H1 (cell line): ENCODE measurements at regions not wholly inside any gene's neighbourhood (a gene's known extent, or its start where the extent isn't known, plus 50 kb on each side); places are given as distances from the start of the nearest gene placed in this dataset.

ENCODE experiments used
- CTCF ChIA-PET: fragments of 300-600 bp; sonication (Branson Sonifier 250); formaldehyde crosslinking; loops from one replicate; lab custom pipeline; 2021; ENCODE audit not compliant: partially characterized antibody; lab: Charles Lee
- POLR2A ChIA-PET: fragments of 300-600 bp; sonication (Branson Sonifier 250); formaldehyde crosslinking; loops from one replicate; lab custom pipeline; 2021; ENCODE audit warnings: inconsistent platforms; ENCODE audit not compliant: partially characterized antibody; lab: Charles Lee
- DNase-seq, 2 experiments: peaks; one replicate each; pipeline versions ENCODE4 v3.0.0 to v3.0.0-alpha.2; 2010 to 2022; ENCODE audit warnings: low spot score in 2 of 2, low read depth in 1 of 2, mixed read lengths in 1 of 2
- FAIRE-seq: peaks from 2 replicates; lab custom pipeline; 2011; peaks lifted over from hg19 to GRCh38; lab: Jason Lieb, UNC
- H2AFZ ChIP-seq: 2 replicates; pipeline ENCODE4 v1.8.1; 2012; ENCODE audit warnings: low read length, inconsistent platforms
- H2AK5ac ChIP-seq: 2 replicates; pipeline ENCODE4 v1.6.1; 2013; ENCODE audit warnings: low read depth, low read length
- H2BK120ac ChIP-seq: replicated peaks from 2 replicates; pipeline ENCODE3; 2013; ENCODE audit warnings: low read depth, low read length, inconsistent platforms
- H2BK12ac ChIP-seq: 2 replicates; pipeline ENCODE4 v1.6.1; 2013; ENCODE audit warnings: low read depth, low read length
- H2BK15ac ChIP-seq: 2 replicates; pipeline ENCODE4 v1.6.1; 2013; ENCODE audit warnings: low read length
- H2BK20ac ChIP-seq: 2 replicates; pipeline ENCODE4 v1.6.1; 2013; ENCODE audit warnings: low read length
- H2BK5ac ChIP-seq: 2 replicates; pipeline ENCODE4 v1.6.1; 2013; ENCODE audit warnings: low read depth, low read length
- H3K14ac ChIP-seq: 2 replicates; pipeline ENCODE4 v1.6.1; 2013; ENCODE audit warnings: inconsistent platforms; ENCODE audit not compliant: insufficient read length
- H3K18ac ChIP-seq: 2 replicates; pipeline ENCODE4 v1.6.1; 2013; ENCODE audit warnings: low read length; ENCODE audit errors: extremely low read depth
- H3K23ac ChIP-seq: 2 replicates; pipeline ENCODE4 v1.6.1; 2013; ENCODE audit warnings: inconsistent platforms; ENCODE audit not compliant: insufficient read length
- H3K23me2 ChIP-seq: 2 replicates; pipeline ENCODE4 v1.6.1; 2013; ENCODE audit warnings: low read depth, low read length
- H3K27ac ChIP-seq: 2 replicates; pipeline ENCODE4 v1.6.1; 2011; ENCODE audit warnings: low read depth, low read length, inconsistent platforms
- H3K27me3 ChIP-seq, 4 experiments: replicated peaks in 1 of 4; 1 replicate in 1 of 4; 2 replicates in 3 of 4; pipeline versions ENCODE4 v1.6.1 to v1.8.1; 2011 to 2013; ENCODE audit warnings: low read length in 3 of 4, mild to moderate bottlenecking in 3 of 4, inconsistent platforms in 2 of 4, mixed read lengths in 2 of 4, moderate library complexity in 1 of 4; ENCODE audit not compliant: control insufficient read depth in 3 of 4, insufficient read depth in 3 of 4; ENCODE audit errors: extremely low read depth in 1 of 4
- H3K36me3 ChIP-seq, 4 experiments: 2 replicates each; pipeline versions ENCODE4 v1.6.1 to v1.8.1; 2011 to 2013; ENCODE audit warnings: mild to moderate bottlenecking in 4 of 4, low read length in 3 of 4, moderate library complexity in 2 of 4, control low read depth in 1 of 4, inconsistent platforms in 1 of 4; ENCODE audit not compliant: insufficient read depth in 4 of 4, control insufficient read depth in 2 of 4
- H3K4ac ChIP-seq: replicated peaks from 2 replicates; pipeline ENCODE3; 2013; ENCODE audit warnings: low read length, low read depth, mixed read lengths, inconsistent platforms; ENCODE audit not compliant: insufficient read length
- H3K4me1 ChIP-seq, 4 experiments: replicated peaks in 1 of 4; 1 replicate in 1 of 4; 2 replicates in 3 of 4; pipeline versions ENCODE4 v1.6.1 to v1.8.1; 2011 to 2013; ENCODE audit warnings: low read length in 3 of 4, inconsistent platforms in 2 of 4, mixed read lengths in 1 of 4; ENCODE audit not compliant: insufficient read depth in 4 of 4, control insufficient read depth in 3 of 4
- H3K4me2 ChIP-seq, 2 experiments: 2 replicates each; pipeline versions ENCODE4 v1.6.1 to v1.8.1; 2011 to 2013; ENCODE audit warnings: low read depth in 2 of 2, low read length in 2 of 2, control low read depth in 1 of 2, inconsistent platforms in 1 of 2, mild to moderate bottlenecking in 1 of 2; ENCODE audit not compliant: insufficient read depth in 1 of 2
- H3K4me3 ChIP-seq, 4 experiments: fragments of 200-600, 300-600 bp in 1 of 4; sonication (generic), shearing (Covaris generic), sonication (Bioruptor Twin) in 1 of 4; 2 replicates each; pipeline versions ENCODE4 v1.5.1 to v1.8.1; 2011 to 2016; ENCODE audit warnings: low read length in 4 of 4, low read depth in 3 of 4, control low read depth in 2 of 4, inconsistent platforms in 2 of 4, mild to moderate bottlenecking in 2 of 4, mixed read lengths in 1 of 4, moderate library complexity in 1 of 4; ENCODE audit not compliant: insufficient read depth in 2 of 4; ENCODE audit errors: extremely low read depth in 1 of 4
- H3K56ac ChIP-seq: replicated peaks from 2 replicates; pipeline ENCODE3; 2013; ENCODE audit warnings: low read depth, mild to moderate bottlenecking, mixed read lengths, low read length, inconsistent platforms; ENCODE audit not compliant: insufficient read length
- H3K79me1 ChIP-seq: 2 replicates; pipeline ENCODE4 v1.6.1; 2013; ENCODE audit warnings: low read depth, low read length, control low read depth
- H3K79me2 ChIP-seq, 2 experiments: 2 replicates each; pipeline versions ENCODE4 v1.6.1 to v1.8.1; 2012 to 2013; ENCODE audit warnings: low read length in 2 of 2, mild to moderate bottlenecking in 2 of 2, inconsistent platforms in 1 of 2; ENCODE audit not compliant: insufficient read depth in 2 of 2, control insufficient read depth in 1 of 2
- H3K9ac ChIP-seq, 4 experiments: replicated peaks in 1 of 4; 1 replicate in 1 of 4; 2 replicates in 3 of 4; pipeline versions ENCODE4 v1.6.1 to v1.8.1; 2011 to 2013; ENCODE audit warnings: low read depth in 3 of 4, low read length in 3 of 4, control low read depth in 2 of 4, mild to moderate bottlenecking in 2 of 4, moderate library complexity in 2 of 4, inconsistent platforms in 1 of 4; ENCODE audit errors: extremely low read depth in 1 of 4
- H3K9me3 ChIP-seq, 2 experiments: 2 replicates each; pipeline versions ENCODE4 v1.6.1 to v1.8.1; 2012 to 2013; ENCODE audit warnings: mild to moderate bottlenecking in 2 of 2, moderate library complexity in 2 of 2, control low read depth in 1 of 2, inconsistent platforms in 1 of 2, low read depth in 1 of 2, low read length in 1 of 2, mixed read lengths in 1 of 2; ENCODE audit not compliant: insufficient read depth in 2 of 2
- H4K20me1 ChIP-seq, 2 experiments: replicated peaks in 1 of 2; 2 replicates each; pipeline versions ENCODE3 to v1.8.1; 2011 to 2013; ENCODE audit warnings: inconsistent platforms in 2 of 2, low read length in 2 of 2, mild to moderate bottlenecking in 1 of 2; ENCODE audit not compliant: insufficient read depth in 2 of 2, control insufficient read depth in 1 of 2
- H4K5ac ChIP-seq: 2 replicates; pipeline ENCODE4 v1.6.1; 2013; ENCODE audit warnings: low read length, low read depth, mixed read lengths, inconsistent platforms; ENCODE audit not compliant: insufficient read length
- H4K8ac ChIP-seq: 2 replicates; pipeline ENCODE4 v1.8.0; 2013; ENCODE audit warnings: mild to moderate bottlenecking, moderate library complexity, low read length, inconsistent platforms; ENCODE audit not compliant: insufficient read depth; ENCODE audit errors: extremely low read depth
- H4K91ac ChIP-seq: replicated peaks from 2 replicates; pipeline ENCODE3; 2013; ENCODE audit warnings: low read length, mixed read lengths, inconsistent platforms; ENCODE audit not compliant: insufficient read length
- SP1 ChIP-seq: IDR thresholded peaks from 2 replicates; pipeline ENCODE4 v1.6.1; 2011; ENCODE audit warnings: low read depth, low read length
- TBP ChIP-seq: IDR thresholded peaks from 2 replicates; pipeline ENCODE4 v1.6.1; 2011; ENCODE audit warnings: low read depth, low read length, improper control_type of control experiment
- WGBS, 2 experiments: shearing (Covaris generic) in 1 of 2; methylation state at CpG; one replicate each; pipeline versions ENCODE4 v1.1.6 to v1.1.7; 2013 to 2015; ENCODE audit warnings: low lambda C conversion rate in 2 of 2, mixed read lengths in 2 of 2, inconsistent platforms in 1 of 2, low coverage in 1 of 2, missing lambda C conversion rate in 1 of 2; ENCODE audit not compliant: insufficient replicate concordance in 2 of 2, insufficient coverage in 1 of 2, insufficient read length in 1 of 2; ENCODE audit errors: extremely low coverage in 1 of 2, missing lambda C conversion rate in 1 of 2; 5-methylcytosine and 5-hydroxymethylcytosine counted together

GRCh38 chr4:134126000-134126560 lies 75.5 kb downstream of the PABPC4L start:
- whole genome bisulfite sequencing, 2 experiments, result 94% methylated on average over 1 of the region's 1 CpG; no CpG with 5 or more reads in 1 of the 2 experiments
- H3K14ac ChIP-seq, result no peak overlapping the region
- H3K4me3 ChIP-seq, result no peak overlapping the region
- no peak overlapping the region for H3K18ac ChIP-seq
- no peaks in the 10 kb centered on the region for H3K79me2 ChIP-seq
- no peak overlapping the region for H2AFZ ChIP-seq
- H2BK15ac ChIP-seq, result no peak overlapping the region
- H3K9ac ChIP-seq, result no peak overlapping the region
- no peak overlapping the region for H2AK5ac ChIP-seq
- H4K91ac ChIP-seq, result no peak overlapping the region
- H2BK120ac ChIP-seq, result no peak overlapping the region
- H3K36me3 ChIP-seq, result no peaks in the 10 kb centered on the region
- H4K5ac ChIP-seq, result no peak overlapping the region
- no peak overlapping the region for H3K56ac ChIP-seq
- H3K4me1 ChIP-seq, result no peaks in the 10 kb centered on the region
- no peak overlapping the region for H3K4me2 ChIP-seq
- no peak overlapping the region for H4K8ac ChIP-seq
- peaks cover 0 to 1% (median 0%) of the 10 kb centered on the region in 4 experiments; a peak in 1 of 7 replicates for H3K27me3 ChIP-seq
- no peak overlapping the region for H2BK5ac ChIP-seq
- H2BK12ac ChIP-seq, result no peak overlapping the region
- H3K79me1 ChIP-seq, result no peaks in the 10 kb centered on the region
- no peak overlapping the region for H3K27ac ChIP-seq
- H4K20me1 ChIP-seq, result no peaks in the 10 kb centered on the region
- DNase-seq, result no peak
- H3K23ac ChIP-seq, result no peak overlapping the region
- H3K4ac ChIP-seq, result no peak overlapping the region
- H2BK20ac ChIP-seq, result no peak overlapping the region
- POLR2A ChIA-PET, result no interaction called here
- H3K23me2 ChIP-seq, result no peaks in the 10 kb centered on the region
- CTCF ChIA-PET, result interaction anchor here (0.8 kb wide), 1 partner anchor 27 kb away, joined by 3 read pairs; no protein-coding TSS in a partner anchor
- no peaks in the 10 kb centered on the region for H3K9me3 ChIP-seq
- no peak for FAIRE-seq
- TF ChIP-seq SP1, result no peak
- no peak for TF ChIP-seq TBP
